MCF 10A (cell line): ENCODE measurements at regions not wholly inside any gene's neighbourhood (a gene's known extent, or its start where the extent isn't known, plus 50 kb on each side); places are given as distances from the start of the nearest gene placed in this dataset.

ENCODE experiments used
- BruUV-seq: library from RNA; stranded (reverse); fragments of 400-500 nt; replicated peaks from 2 replicates; lab custom pipeline; 2021; lab: Mats Ljungman, UMichigan
- CTCF ChIA-PET: fragments of 300-600 bp; sonication (Branson Sonifier 250); formaldehyde crosslinking; extraction: SDS; loops from one replicate; lab custom pipeline; 2021; ENCODE audit warnings: antibody characterized with exemption, inconsistent platforms; lab: Yijun Ruan, JAX
- POLR2A ChIA-PET: fragments of 300-600, 350-650 bp; sonication (Branson Sonifier 250); formaldehyde crosslinking; extraction: SDS; loops from one replicate; lab custom pipeline; 2020; ENCODE audit warnings: antibody characterized with exemption, inconsistent platforms; lab: Yijun Ruan, JAX
- DNase-seq: peaks from one replicate; pipeline ENCODE4 v3.0.0-alpha.2; 2018; ENCODE audit not compliant: unreplicated experiment
- H3K27ac Mint-ChIP-seq: one replicate; pipeline ENCODE4 v1.8.0; 2022; ENCODE audit warnings: mild to moderate bottlenecking, low read depth, mixed read lengths; ENCODE audit not compliant: unreplicated experiment
- H3K27me3 Mint-ChIP-seq: one replicate; pipeline ENCODE4 v1.8.0; 2022; ENCODE audit warnings: mixed read lengths; ENCODE audit not compliant: insufficient read depth, unreplicated experiment
- H3K36me3 Mint-ChIP-seq: one replicate; pipeline ENCODE4 v1.8.0; 2022; ENCODE audit warnings: mild to moderate bottlenecking, moderate library complexity, mixed read lengths; ENCODE audit not compliant: insufficient read depth, unreplicated experiment
- H3K4me1 Mint-ChIP-seq: one replicate; pipeline ENCODE4 v1.8.0; 2022; ENCODE audit warnings: mixed read lengths; ENCODE audit not compliant: insufficient read depth, unreplicated experiment
- H3K4me3 Mint-ChIP-seq: one replicate; pipeline ENCODE4 v1.8.0; 2022; ENCODE audit warnings: mild to moderate bottlenecking, moderate library complexity, mixed read lengths; ENCODE audit not compliant: unreplicated experiment
- H3K9me3 Mint-ChIP-seq: one replicate; pipeline ENCODE4 v1.8.0; 2022; ENCODE audit warnings: mixed read lengths; ENCODE audit not compliant: unreplicated experiment
- CTCF ChIP-seq: fragments of 200-600 bp; IDR thresholded peaks from one replicate; pipeline ENCODE4 v1.8.0; 2022; ENCODE audit warnings: antibody characterized with exemption, mild to moderate bottlenecking; ENCODE audit not compliant: unreplicated experiment
- intact Hi-C: fragments of 100-400 bp; cut with micrococcal nuclease; formaldehyde crosslinking; loops from 2 replicates; pipeline ENCODE4 v1.14.1; 2022

DNA sequence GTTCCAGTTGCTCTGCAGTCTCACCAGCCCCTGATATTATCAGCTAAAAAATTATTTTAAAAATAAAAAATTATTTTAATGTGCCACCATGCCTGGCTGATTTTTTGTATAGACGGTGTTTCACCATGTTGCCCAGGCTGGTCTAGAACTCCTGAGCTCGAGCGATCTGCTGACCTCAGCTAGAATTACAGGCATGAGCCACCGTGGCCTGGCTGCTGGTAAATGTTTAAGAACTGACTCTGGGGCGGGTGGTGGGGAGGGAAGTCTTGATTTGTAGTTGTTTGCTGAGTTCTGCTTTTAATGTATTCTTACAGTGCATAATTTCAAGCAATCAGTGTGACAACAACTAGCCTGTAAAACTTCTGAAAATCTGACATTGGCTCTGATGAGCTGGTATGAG, 120.9 kb upstream of the PLET1 start:
- BruUV-seq = no TSS peak
- Mint-ChIP-seq H3K36me3 (no peaks in the 10 kb centered on the region), H3K4me3 (no peak overlapping the region), H3K4me1 (no peaks in the 10 kb centered on the region), H3K9me3 (no peaks in the 10 kb centered on the region), H3K27me3 (peaks cover 16% of the 10 kb centered on the region), H3K27ac (no peak overlapping the region)
- DNase-seq = no peak
- no peak for TF ChIP-seq CTCF
- CTCF ChIA-PET = interaction anchor here (0.6 kb wide), 1 partner anchor 901 kb away, joined by 3 read pairs; no protein-coding TSS in a partner anchor
- POLR2A ChIA-PET = interaction anchor here (0.6 to 1.0 kb wide), 2 partner anchors 16 to 610 kb away, joined by 3 to 5 read pairs; no protein-coding TSS in a partner anchor
- intact Hi-C loops = no loop called here

- CTCF ChIA-PET = no interaction called here
- Mint-ChIP-seq H3K27me3 (peaks cover 16% of the 10 kb centered on the region), H3K27ac (no peak overlapping the region), H3K4me1 (no peaks in the 10 kb centered on the region), H3K36me3 (no peaks in the 10 kb centered on the region), H3K4me3 (no peak overlapping the region), H3K9me3 (peaks cover 3% of the 10 kb centered on the region)
- no peak for DNase-seq
- no peak for TF ChIP-seq CTCF
- intact Hi-C loops = no loop called here
- POLR2A ChIA-PET = no interaction called here
- no TSS peak for BruUV-seq
These were observed 121.9 kb upstream of the PLET1 start for GRCh38 chr11:112382561-112382960.

- H3K4me1 Mint-ChIP-seq = no peaks in the 10 kb centered on the region
- no peak for TF ChIP-seq CTCF
- DNase-seq = no peak
These were observed 127.8 kb upstream of the PLET1 start for GRCh38 chr11:112388496-112388895.

GRCh38 chr11:112391086-112391485, 130.4 kb upstream of the PLET1 start:
- CTCF ChIA-PET = interaction anchor here (0.6 kb wide), 1 partner anchor 74 kb away, joined by 3 read pairs; no protein-coding TSS in a partner anchor
- peaks cover 12% of the 10 kb centered on the region for H3K9me3 Mint-ChIP-seq
- H3K27ac Mint-ChIP-seq = no peak overlapping the region
- H3K36me3 Mint-ChIP-seq = no peaks in the 10 kb centered on the region
- no peak for TF ChIP-seq CTCF
- POLR2A ChIA-PET = no interaction called here
- no TSS peak for BruUV-seq
- no peak for DNase-seq
- intact Hi-C loops = no loop called here
- no peaks in the 10 kb centered on the region for H3K4me1 Mint-ChIP-seq
- peaks cover 28% of the 10 kb centered on the region for H3K27me3 Mint-ChIP-seq
- H3K4me3 Mint-ChIP-seq = no peak overlapping the region

More at GRCh38 chr11:112388496-112388895, 127.8 kb upstream of the PLET1 start:
- ChIA-PET POLR2A (interaction anchor here (0.6 kb wide), 1 partner anchor 9 kb away, joined by 3 read pairs; no protein-coding TSS in a partner anchor), CTCF (no interaction called here)
- no TSS peak for BruUV-seq
- Mint-ChIP-seq H3K9me3 (peaks cover 12% of the 10 kb centered on the region), H3K27me3 (peaks cover 39% of the 10 kb centered on the region), H3K4me3 (no peak overlapping the region), H3K36me3 (no peaks in the 10 kb centered on the region), H3K27ac (no peak overlapping the region)
- intact Hi-C loops = no loop called here
